WTC11 (cell line): ENCODE measurements at regions not wholly inside any gene's neighbourhood (a gene's known extent, or its start where the extent isn't known, plus 50 kb on each side); places are given as distances from the start of the nearest gene placed in this dataset.

Experiments used
- CBFB ChIP-seq: sonication (generic); formaldehyde crosslinking; IDR thresholded peaks from 2 replicates; pipeline ENCODE4 v1.8.1; 2022; ENCODE audit warnings: mild to moderate bottlenecking, low read depth, missing genetic modification reagents
- ELF4 ChIP-seq: sonication (generic); formaldehyde crosslinking; IDR thresholded peaks from 2 replicates; pipeline ENCODE4 v1.8.1; 2022; ENCODE audit warnings: low read depth, mild to moderate bottlenecking, moderate library complexity, missing genetic modification reagents
- JUN ChIP-seq: sonication (generic); formaldehyde crosslinking; IDR thresholded peaks from 2 replicates; pipeline ENCODE4 v1.8.0; 2023; ENCODE audit warnings: mild to moderate bottlenecking, missing genetic modification reagents
- TF ChIP-seq, protein P1 (sequence below): fragments of 200-600 bp; IDR thresholded peaks from 2 replicates; pipeline ENCODE4 v1.8.0; 2022; ENCODE audit warnings: antibody characterized with exemption
- TF ChIP-seq, protein P2 (sequence below): sonication (generic); formaldehyde crosslinking; IDR thresholded peaks from 2 replicates; pipeline ENCODE4 v1.8.0; 2022; ENCODE audit warnings: mild to moderate bottlenecking, missing genetic modification reagents

DNA sequence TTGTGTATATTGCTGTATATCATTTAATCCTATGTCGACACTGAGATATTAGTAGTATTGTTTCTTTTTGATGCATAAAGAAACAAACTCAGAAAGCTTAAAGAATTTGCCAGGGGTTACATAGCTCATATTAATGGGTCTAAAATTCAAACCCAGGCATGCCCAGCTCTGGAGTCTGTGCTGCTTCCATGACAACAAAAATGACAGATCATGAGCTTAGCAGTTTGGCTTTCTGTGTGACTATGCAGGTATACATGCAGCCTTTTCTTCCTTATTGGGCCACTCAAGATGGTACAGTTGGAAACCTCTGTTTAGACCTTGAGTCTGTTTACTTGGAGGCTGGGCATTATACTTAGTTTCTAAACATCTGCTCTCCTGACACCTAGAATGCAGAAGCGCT is 220.5 kb upstream of the TENM4 start:
- TF ChIP-seq CBFB (CRISPR knock-in tag) (no peak), ELF4 (CRISPR knock-in tag) (no peak), JUN (CRISPR knock-in tag) (no peak)
- TF ChIP-seq, protein P1, sequence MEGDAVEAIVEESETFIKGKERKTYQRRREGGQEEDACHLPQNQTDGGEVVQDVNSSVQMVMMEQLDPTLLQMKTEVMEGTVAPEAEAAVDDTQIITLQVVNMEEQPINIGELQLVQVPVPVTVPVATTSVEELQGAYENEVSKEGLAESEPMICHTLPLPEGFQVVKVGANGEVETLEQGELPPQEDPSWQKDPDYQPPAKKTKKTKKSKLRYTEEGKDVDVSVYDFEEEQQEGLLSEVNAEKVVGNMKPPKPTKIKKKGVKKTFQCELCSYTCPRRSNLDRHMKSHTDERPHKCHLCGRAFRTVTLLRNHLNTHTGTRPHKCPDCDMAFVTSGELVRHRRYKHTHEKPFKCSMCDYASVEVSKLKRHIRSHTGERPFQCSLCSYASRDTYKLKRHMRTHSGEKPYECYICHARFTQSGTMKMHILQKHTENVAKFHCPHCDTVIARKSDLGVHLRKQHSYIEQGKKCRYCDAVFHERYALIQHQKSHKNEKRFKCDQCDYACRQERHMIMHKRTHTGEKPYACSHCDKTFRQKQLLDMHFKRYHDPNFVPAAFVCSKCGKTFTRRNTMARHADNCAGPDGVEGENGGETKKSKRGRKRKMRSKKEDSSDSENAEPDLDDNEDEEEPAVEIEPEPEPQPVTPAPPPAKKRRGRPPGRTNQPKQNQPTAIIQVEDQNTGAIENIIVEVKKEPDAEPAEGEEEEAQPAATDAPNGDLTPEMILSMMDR: no peak
- TF ChIP-seq, protein P2, sequence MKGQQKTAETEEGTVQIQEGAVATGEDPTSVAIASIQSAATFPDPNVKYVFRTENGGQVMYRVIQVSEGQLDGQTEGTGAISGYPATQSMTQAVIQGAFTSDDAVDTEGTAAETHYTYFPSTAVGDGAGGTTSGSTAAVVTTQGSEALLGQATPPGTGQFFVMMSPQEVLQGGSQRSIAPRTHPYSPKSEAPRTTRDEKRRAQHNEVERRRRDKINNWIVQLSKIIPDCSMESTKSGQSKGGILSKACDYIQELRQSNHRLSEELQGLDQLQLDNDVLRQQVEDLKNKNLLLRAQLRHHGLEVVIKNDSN: no peak
